Parathyroid adenoma (tissue), 2 donors: ENCODE measurements at regions not wholly inside any gene's neighbourhood (a gene's known extent, or its start where the extent isn't known, plus 50 kb on each side); places are given as distances from the start of the nearest gene placed in this dataset.

ENCODE experiments used
- H2AFZ ChIP-seq: fragments of 300-600 bp; sonication (generic); one replicate; pipeline ENCODE4 v1.7.0; 2017; ENCODE audit warnings: antibody characterized with exemption, mild to moderate bottlenecking
- H3K27ac ChIP-seq: fragments of 300-600 bp; sonication (generic); one replicate; pipeline ENCODE4 v1.7.0; 2017
- H3K27me3 ChIP-seq: fragments of 300-600 bp; sonication (generic); one replicate; pipeline ENCODE4 v1.7.0; 2017; ENCODE audit warnings: low read length; ENCODE audit not compliant: control insufficient read depth, insufficient read depth
- H3K36me3 ChIP-seq: fragments of 300-600 bp; sonication (generic); one replicate; pipeline ENCODE4 v1.7.0; 2017; ENCODE audit warnings: low read length; ENCODE audit not compliant: control insufficient read depth, insufficient read depth
- H3K4me1 ChIP-seq: fragments of 300-600 bp; sonication (generic); one replicate; pipeline ENCODE4 v1.7.0; 2017; ENCODE audit warnings: control low read depth
- H3K4me2 ChIP-seq: fragments of 300-600 bp; sonication (generic); one replicate; pipeline ENCODE4 v1.7.0; 2017; ENCODE audit warnings: low read length
- H3K4me3 ChIP-seq: fragments of 300-600 bp; sonication (generic); one replicate; pipeline ENCODE4 v1.7.0; 2017; ENCODE audit warnings: low read depth, low read length
- H3K79me2 ChIP-seq: fragments of 300-600 bp; sonication (generic); one replicate; pipeline ENCODE4 v1.7.0; 2017; ENCODE audit warnings: control low read depth
- H3K9ac ChIP-seq: fragments of 300-600 bp; sonication (generic); one replicate; pipeline ENCODE4 v1.7.0; 2017; ENCODE audit warnings: mild to moderate bottlenecking
- H3K9me3 ChIP-seq: fragments of 300-600 bp; sonication (generic); one replicate; pipeline ENCODE4 v1.7.0; 2017; ENCODE audit warnings: low read length; ENCODE audit not compliant: control insufficient read depth
- CTCF ChIP-seq: fragments of 300-600 bp; sonication (generic); IDR thresholded peaks from one replicate; pipeline ENCODE4 v1.7.0; 2017; ENCODE audit warnings: antibody characterized with exemption, mild to moderate bottlenecking
- donor health status: primary hyperparathyroidism.

GRCh38 chr1:63190171-63190570, 132.2 kb upstream of the FOXD3 start:
- no peak for TF ChIP-seq CTCF
- no peak overlapping the region for H2AFZ ChIP-seq
- no peak overlapping the region for H3K27ac ChIP-seq
- no peaks in the 10 kb centered on the region for H3K4me1 ChIP-seq
- H3K4me3 ChIP-seq, result no peak overlapping the region
- H3K27me3 ChIP-seq, result no peaks in the 10 kb centered on the region
- no peaks in the 10 kb centered on the region for H3K9me3 ChIP-seq
- H3K9ac ChIP-seq, result no peak overlapping the region
- H3K4me2 ChIP-seq, result no peak overlapping the region
- H3K79me2 ChIP-seq, result no peaks in the 10 kb centered on the region
- no peaks in the 10 kb centered on the region for H3K36me3 ChIP-seq

DNA sequence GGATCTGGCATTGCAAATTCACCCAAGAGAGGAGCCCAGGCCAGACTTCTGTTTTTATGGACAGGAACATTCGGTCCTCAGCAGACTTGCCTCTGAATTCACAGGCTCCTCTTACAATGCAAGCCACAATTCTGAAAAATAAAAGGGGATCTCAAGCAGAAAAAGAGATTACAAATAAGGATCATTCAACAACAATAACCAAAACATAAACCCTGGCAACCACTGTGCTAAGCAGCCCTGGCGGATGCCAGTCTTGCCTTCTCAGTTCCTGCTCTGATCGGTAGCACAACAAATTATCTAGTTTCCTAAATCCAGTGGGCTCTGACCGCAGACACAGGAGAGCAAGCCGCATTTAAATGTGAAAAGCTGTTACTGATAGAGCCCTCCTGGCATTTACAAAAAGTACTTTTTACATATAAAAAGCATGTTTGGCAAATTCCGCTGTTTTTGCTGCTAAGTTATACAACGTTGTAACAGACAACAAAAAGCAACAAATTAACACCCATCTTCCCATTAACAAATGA, 123.4 kb upstream of the FOXD3 start:
- H3K9me3 ChIP-seq, result no peaks in the 10 kb centered on the region
- H3K27me3 ChIP-seq, result no peaks in the 10 kb centered on the region
- no peaks in the 10 kb centered on the region for H3K4me1 ChIP-seq
- no peak overlapping the region for H3K9ac ChIP-seq
- H3K79me2 ChIP-seq, result no peaks in the 10 kb centered on the region
- no peaks in the 10 kb centered on the region for H3K36me3 ChIP-seq
- TF ChIP-seq CTCF, result no peak
- no peak overlapping the region for H3K4me2 ChIP-seq
- no peak overlapping the region for H3K4me3 ChIP-seq
- H3K27ac ChIP-seq, result no peak overlapping the region
- no peak overlapping the region for H2AFZ ChIP-seq

DNA sequence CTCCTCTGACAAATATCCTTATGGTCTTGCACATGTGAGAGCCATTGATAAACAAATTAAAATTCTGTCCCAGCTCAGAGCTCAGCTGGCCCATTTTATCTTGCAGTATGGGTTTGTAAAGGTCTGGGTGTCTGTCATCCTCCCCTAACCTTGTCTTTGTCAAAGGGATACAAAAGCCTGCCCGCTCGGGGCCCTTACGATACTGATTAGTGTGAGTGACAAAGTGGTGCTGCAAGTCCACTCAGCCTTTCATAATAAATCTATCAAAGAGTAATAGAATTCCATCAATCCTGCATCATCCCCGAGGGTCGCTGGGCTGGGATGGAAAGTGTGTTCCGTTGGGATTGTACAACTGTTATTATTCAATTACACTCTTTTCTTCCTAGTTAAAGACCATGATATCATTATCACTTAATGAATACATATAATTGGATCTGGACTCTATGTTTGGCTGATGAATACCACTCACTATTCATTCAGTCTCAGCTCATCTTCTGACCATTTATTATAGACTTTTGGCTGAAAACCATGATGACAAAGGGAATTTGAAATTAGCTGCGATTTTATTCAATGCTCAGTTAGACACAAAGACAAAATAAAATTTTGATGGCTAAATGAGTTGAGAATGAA, 122.5 kb upstream of the FOXD3 start:
- H3K27me3 ChIP-seq, result no peaks in the 10 kb centered on the region
- H3K4me2 ChIP-seq, result no peak overlapping the region
- H3K27ac ChIP-seq, result no peak overlapping the region
- H3K9ac ChIP-seq, result no peak overlapping the region
- TF ChIP-seq CTCF, result no peak
- no peaks in the 10 kb centered on the region for H3K4me1 ChIP-seq
- no peaks in the 10 kb centered on the region for H3K79me2 ChIP-seq
- no peak overlapping the region for H3K4me3 ChIP-seq
- no peaks in the 10 kb centered on the region for H3K9me3 ChIP-seq
- no peaks in the 10 kb centered on the region for H3K36me3 ChIP-seq
- no peak overlapping the region for H2AFZ ChIP-seq

- no peaks in the 10 kb centered on the region for H3K36me3 ChIP-seq
- H3K9ac ChIP-seq, result no peak overlapping the region
These were observed 121.7 kb upstream of the FOXD3 start for GRCh38 chr1:63200676-63201075.

More at GRCh38 chr1:63200676-63201075, 121.7 kb upstream of the FOXD3 start:
- TF ChIP-seq CTCF, result no peak
- Histone ChIP-seq H2AFZ (no peak overlapping the region), H3K27me3 (no peaks in the 10 kb centered on the region), H3K9me3 (no peaks in the 10 kb centered on the region), H3K27ac (no peak overlapping the region), H3K4me3 (no peak overlapping the region), H3K4me2 (no peak overlapping the region), H3K79me2 (no peaks in the 10 kb centered on the region), H3K4me1 (no peaks in the 10 kb centered on the region)
